HG03196 (cell line): ENCODE measurements at regions not wholly inside any gene's neighbourhood (a gene's known extent, or its start where the extent isn't known, plus 50 kb on each side); places are given as distances from the start of the nearest gene placed in this dataset.

Experiments
- ATAC-seq: cut with Tn5 transposase; IDR thresholded peaks from one replicate; pipeline ENCODE4 v1.9.1; 2021; ENCODE audit not compliant: unreplicated experiment

DNA sequence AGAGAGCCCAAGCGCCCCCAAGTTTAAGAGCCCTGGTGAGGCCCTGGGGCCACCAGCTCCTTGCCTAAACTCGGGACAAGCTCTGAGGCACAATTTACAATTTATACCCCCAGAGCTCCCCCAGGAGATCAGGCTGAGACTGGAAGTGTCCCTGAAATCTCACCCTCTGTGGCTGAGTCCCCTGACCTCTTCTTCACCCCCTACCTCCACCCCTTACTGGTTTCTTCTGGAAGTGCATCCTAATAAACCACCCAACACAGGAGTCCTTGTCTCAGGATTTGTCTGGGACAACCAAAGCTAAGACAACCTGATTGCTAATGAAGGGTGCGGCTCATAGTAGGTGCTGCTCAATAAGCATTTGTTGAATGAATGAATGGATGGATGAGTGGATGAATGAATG lies 206.4 kb downstream of the BCL11B start:
- ATAC-seq = no peak

GRCh38 chr14:99066378-99066777 lies 205.6 kb downstream of the BCL11B start:
- ATAC-seq = no peak

- ATAC-seq = no peak
Observed at GRCh38 chr14:99067141-99067920, 204.7 kb downstream of the BCL11B start.

GRCh38 chr14:99067927-99068326 lies 204.1 kb downstream of the BCL11B start:
- no peak for ATAC-seq

- ATAC-seq = no peak
Observed at GRCh38 chr14:99069946-99070345, 202.1 kb downstream of the BCL11B start.

DNA sequence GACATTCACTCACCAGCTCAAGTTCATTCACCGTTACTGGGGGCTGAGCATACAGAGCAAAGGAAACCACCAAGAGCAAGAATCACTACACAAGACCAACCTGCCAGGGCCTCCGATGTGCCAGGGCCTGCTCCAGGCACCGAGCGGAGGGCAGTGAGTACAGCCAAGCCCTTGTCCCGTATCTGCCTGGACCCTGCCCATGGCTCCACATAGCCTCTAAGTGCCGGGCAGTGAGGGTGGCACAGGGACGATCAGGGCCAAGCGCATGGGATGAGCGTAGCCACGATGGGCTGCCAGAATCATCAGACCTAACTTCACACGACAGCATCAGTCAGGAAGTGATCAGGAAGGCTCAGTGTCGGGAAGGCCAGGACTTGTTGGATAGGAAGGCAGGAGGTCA lies 199.6 kb downstream of the BCL11B start:
- ATAC-seq = no peak

GRCh38 chr14:99072956-99073355 lies 199.0 kb downstream of the BCL11B start:
- ATAC-seq = no peak

DNA sequence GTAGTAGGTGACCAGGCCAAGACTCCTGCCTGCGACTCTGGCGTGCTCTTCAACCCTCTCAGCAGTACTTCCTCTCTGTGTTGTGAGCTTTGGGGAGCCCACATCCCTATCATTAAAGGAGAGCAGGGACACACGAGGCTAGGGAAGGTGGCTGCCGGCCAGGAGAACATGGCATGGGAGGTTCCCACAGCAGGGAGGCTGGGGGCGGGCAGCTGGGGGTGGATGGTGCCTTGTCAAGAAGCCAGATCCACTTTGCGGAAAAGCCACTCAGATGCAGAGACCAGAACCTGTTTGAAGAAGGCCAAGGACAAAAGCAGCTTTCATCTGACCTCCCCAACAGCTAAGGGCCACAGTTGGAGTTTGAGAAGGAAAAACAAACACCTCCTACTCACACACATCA lies 198.6 kb downstream of the BCL11B start:
- no peak for ATAC-seq

DNA sequence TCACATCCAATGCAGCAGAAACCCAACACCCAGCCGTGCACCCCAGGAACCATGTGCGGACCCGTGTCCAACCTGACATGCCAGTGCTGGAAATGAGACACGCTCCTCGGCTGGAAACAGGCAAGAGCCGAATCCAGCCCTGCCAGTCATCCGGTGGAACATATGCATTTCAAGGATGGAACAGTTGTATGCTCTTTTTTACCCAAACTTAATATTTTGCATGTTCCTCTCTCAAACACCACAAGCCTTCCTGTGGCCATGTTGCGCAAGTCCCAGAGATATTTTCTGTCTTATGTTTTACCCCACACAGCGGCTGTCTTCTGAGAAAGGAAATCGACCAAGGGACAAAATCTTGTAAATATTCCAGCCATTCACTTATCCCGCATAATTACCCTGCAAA lies 196.9 kb downstream of the BCL11B start:
- ATAC-seq = no peak

DNA sequence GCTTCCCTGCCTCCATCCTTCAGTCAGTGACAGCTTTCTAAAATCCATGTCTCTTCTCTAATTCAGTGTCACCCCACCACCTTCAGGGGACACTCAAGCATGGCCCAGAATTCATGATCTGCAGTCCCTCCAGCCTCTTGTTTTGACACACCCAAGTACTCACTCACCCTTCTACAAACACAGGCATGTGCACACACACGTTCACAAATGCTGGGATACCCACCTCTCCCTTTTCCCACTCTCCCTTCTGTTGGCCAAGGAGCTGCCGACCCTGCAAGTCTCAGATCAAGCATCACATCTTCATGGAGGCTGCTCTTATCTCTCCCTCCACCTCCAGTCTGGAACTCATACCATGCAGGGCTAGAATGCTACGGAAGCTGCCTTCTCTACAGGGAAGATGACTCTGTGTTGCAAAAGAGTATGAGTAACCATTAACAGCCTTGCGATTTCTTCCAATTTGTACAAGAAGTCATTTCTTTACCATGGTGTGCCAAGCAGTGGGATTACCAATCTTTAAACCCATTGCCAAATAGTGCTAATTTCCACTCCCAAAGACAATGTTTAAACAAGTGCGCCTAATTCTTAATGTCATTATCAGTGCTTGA lies 196.1 kb downstream of the BCL11B start:
- ATAC-seq = no peak

DNA sequence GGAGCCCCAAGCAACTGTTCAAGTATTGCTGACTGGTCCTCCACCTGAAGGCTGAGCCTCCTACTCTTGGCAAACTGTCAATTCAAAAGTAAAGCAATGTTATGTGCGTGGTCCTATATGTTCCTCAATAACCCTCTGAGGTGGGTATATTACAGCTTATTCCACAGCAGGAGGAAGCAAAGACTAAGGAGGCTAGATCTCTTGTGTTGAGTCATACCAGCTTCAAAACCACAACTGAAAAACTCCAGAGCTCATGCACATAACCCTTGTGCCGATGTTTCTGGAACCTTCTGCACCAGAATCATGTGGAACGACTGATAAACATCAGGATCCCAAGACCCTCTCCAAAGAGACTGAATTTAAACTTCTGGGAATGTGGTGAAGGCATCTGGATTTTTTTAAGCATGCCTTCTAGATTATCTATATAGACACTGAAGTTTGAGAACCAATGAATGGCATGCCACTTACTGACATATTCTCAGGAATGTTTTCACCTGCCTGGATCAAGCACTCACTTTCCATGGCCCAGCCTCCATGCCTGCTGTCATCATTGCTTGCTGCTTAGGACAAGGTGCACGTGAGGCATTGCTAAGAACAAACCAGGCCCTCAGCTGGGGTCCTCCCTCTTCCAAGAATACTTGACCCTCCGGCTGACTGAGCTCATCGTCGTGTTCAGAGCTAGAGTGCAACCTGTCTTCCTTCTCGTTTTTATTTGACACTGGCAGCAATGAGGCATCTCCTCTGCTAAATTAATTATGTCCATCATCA lies 194.7 kb downstream of the BCL11B start:
- ATAC-seq = no peak

DNA sequence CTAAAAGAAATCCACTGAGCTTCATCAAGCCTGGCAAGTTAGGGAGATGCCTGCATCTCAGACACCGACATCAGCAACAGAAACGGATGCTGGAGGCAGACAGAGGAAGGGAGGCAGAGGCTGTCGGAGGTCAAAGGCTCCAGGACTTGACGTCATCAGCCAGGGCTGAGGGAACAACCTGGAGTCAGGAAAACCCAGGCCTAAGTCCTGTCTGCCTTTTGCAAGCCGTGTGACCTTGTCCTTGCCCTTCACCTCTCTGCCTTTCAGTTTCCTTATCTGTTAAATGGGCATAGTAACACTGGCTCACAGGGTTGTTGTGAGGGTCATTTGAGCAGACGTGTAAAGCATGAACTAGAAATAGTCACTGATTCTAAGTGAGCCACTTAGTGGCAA lies 194.2 kb downstream of the BCL11B start:
- no peak for ATAC-seq

GRCh38 chr14:99078426-99078825 lies 193.6 kb downstream of the BCL11B start:
- no peak for ATAC-seq

DNA sequence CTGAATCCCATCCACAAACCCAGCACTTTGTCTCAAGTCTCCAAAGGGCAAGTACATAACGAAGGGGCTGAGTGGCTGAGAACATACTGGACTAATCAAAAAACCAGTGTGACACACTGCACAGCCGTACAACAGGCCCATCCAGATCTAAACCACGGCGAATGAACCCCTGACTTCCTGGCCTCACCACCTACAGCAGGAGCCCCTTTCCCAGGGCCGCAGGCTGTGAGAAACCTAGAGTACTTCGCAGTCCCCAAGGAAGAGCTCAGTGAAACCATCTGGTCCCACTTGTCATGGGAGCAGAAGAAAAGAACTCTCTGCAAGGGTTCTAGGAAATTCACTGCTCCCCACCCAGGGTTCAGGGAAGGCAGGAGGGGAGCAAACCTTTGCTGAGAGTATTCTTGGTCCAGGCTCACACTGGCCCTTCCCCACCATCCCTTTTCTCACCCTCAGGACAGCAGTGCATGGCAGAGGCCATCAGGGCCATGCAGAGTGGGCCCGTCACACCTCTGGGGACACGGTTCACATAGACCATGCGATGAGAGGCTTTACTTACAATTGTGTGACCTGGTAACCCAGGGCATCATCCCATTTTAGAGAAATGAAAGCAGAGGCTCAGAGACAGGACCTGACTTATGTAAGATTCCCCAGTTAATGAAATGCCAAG lies 192.8 kb downstream of the BCL11B start:
- ATAC-seq = no peak

DNA sequence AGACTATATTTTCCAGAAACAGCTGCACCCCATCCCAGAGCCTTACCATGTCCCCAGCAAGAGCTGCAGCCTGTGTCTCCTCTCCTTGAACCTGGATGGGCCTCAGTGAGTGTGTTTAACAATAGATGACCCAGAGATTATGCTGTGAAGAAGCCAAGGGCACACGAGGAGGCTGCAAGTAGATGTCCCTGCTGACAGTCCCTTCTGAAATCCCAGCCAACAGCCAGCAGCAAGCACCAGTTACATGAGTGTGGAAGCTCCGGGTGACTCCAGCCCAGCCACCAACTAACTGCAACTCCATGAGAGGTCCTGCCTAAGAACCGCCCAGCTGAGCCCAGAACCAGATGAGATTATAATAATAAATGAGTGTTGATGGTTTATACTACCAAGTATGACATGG lies 191.7 kb downstream of the BCL11B start:
- ATAC-seq = no peak

GRCh38 chr14:99081156-99081765 lies 190.7 kb downstream of the BCL11B start:
- no peak for ATAC-seq

- ATAC-seq = no peak
Observed at GRCh38 chr14:99081880-99082279, 190.1 kb downstream of the BCL11B start.

DNA sequence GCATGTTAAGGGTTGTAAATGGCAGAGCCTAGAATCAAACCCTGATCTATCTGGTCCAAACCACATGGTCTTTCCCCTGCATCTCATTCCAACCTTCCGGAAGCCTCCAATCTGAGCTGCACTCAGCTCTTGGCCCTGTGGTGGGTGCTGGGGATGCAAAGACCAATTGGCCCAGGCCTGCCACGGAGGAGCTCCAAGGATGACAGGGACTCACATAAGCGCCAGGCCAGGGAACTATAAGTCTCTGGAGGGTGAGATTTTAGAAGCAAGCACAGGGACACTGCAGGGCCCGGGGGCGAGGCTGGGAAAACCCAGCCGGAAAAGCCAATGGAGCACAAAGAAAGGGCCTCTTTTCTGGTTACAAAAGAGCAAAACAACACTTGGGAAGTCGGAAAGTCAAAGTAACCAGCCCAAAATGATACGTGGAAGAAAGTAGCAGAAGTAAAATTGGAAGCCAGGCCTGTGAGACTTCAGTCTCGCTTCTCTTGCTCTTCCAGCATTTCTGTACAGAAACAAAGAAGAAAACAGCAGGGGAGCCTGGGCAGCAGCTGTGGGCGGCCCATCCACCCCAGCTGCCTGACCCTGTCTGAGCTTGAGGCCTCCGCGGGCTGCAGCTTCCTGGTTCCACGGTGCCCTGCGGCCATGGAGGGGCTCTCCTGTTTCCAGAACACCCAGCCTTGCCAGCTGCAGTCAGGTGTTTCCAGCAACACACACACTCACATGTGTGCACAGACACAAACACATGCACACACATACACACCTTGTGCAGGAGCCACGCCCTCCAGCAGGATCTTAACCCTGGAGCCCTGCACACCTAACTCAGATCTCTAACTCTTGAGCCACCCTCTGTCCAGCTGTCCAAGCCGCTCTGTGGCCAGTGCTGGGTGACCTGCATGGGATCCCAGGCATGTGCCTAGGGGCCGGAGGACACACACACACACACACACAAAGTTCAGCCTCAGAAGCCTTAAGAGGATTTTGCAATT lies 178.2 kb downstream of the BCL11B start:
- ATAC-seq = no peak

- ATAC-seq = no peak
Observed at GRCh38 chr14:99094901-99095300, 177.1 kb downstream of the BCL11B start.

GRCh38 chr14:99095369-99095768 lies 176.6 kb downstream of the BCL11B start:
- no peak for ATAC-seq
